ENCODE measurements at regions not wholly inside any gene's neighbourhood (a gene's known extent, or its start where the extent isn't known, plus 50 kb on each side); places are given as distances from the start of the nearest gene placed in this dataset.

GRCh38 chr4:38490753-38491446, 173.1 kb upstream of the KLF3 start (continued):
- TF ChIP-seq, protein P1, sequence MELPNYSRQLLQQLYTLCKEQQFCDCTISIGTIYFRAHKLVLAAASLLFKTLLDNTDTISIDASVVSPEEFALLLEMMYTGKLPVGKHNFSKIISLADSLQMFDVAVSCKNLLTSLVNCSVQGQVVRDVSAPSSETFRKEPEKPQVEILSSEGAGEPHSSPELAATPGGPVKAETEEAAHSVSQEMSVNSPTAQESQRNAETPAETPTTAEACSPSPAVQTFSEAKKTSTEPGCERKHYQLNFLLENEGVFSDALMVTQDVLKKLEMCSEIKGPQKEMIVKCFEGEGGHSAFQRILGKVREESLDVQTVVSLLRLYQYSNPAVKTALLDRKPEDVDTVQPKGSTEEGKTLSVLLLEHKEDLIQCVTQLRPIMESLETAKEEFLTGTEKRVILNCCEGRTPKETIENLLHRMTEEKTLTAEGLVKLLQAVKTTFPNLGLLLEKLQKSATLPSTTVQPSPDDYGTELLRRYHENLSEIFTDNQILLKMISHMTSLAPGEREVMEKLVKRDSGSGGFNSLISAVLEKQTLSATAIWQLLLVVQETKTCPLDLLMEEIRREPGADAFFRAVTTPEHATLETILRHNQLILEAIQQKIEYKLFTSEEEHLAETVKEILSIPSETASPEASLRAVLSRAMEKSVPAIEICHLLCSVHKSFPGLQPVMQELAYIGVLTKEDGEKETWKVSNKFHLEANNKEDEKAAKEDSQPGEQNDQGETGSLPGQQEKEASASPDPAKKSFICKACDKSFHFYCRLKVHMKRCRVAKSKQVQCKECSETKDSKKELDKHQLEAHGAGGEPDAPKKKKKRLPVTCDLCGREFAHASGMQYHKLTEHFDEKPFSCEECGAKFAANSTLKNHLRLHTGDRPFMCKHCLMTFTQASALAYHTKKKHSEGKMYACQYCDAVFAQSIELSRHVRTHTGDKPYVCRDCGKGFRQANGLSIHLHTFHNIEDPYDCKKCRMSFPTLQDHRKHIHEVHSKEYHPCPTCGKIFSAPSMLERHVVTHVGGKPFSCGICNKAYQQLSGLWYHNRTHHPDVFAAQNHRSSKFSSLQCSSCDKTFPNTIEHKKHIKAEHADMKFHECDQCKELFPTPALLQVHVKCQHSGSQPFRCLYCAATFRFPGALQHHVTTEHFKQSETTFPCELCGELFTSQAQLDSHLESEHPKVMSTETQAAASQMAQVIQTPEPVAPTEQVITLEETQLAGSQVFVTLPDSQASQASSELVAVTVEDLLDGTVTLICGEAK (IDR thresholded peaks at IDR 0.05) = no peak
- TF ChIP-seq, protein P1 (CRISPR knock-in tag; IDR thresholded peaks at IDR 0.05) = peak; percentile 47; the same call in 1 of the 2 replicates
- TF ChIP-seq NCOA5 (CRISPR knock-in tag; IDR thresholded peaks at IDR 0.05) (no peak), ZNF263 (CRISPR knock-in tag; IDR thresholded peaks at IDR 0.05) (no peak), FOXK2 (IDR thresholded peaks at IDR 0.05) (no peak), USF2 (IDR thresholded peaks at IDR 0.05; ENCODE audit: low read depth, low read length) (no peak), USF2 (CRISPR knock-in tag; IDR thresholded peaks at IDR 0.05; ENCODE audit: borderline replicate concordance) (no peak), ARNT2 (CRISPR knock-in tag; IDR thresholded peaks at IDR 0.05; ENCODE audit: low read depth) (peak; percentile 53; the same call in 1 of the 2 replicates), NBN (conservative IDR thresholded peaks at IDR 0.05) (no peak), ZNF362 (CRISPR knock-in tag; IDR thresholded peaks at IDR 0.05; ENCODE audit: borderline replicate concordance) (peak; percentile 82; the same call in 1 of the 2 replicates), IKZF4 (CRISPR knock-in tag; IDR thresholded peaks at IDR 0.05; ENCODE audit: borderline replicate concordance, low read depth, not compliant biosample characterization) (no peak), ATM (IDR thresholded peaks at IDR 0.05; ENCODE audit: borderline replicate concordance) (no peak), ZNF282 (IDR thresholded peaks at IDR 0.05; ENCODE audit: partially characterized antibody) (no peak), KLF16 (CRISPR knock-in tag; IDR thresholded peaks at IDR 0.05) (peak in 1 of 2 experiments; percentile 71; a peak in 2 of 4 replicates), RXRA (CRISPR knock-in tag; IDR thresholded peaks at IDR 0.05) (peak; percentile 85; the same call in 1 of the 2 replicates), PLRG1 (conservative IDR thresholded peaks at IDR 0.05) (no peak), ZFY (CRISPR knock-in tag; IDR thresholded peaks at IDR 0.05) (peak; percentile 33; the same call in 1 of the 2 replicates), MXD4 (CRISPR knock-in tag; IDR thresholded peaks at IDR 0.05) (no peak; the same call in 1 of the 2 replicates)
- TF ChIP-seq, protein P2, sequence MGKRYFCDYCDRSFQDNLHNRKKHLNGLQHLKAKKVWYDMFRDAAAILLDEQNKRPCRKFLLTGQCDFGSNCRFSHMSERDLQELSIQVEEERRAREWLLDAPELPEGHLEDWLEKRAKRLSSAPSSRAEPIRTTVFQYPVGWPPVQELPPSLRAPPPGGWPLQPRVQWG (CRISPR knock-in tag; IDR thresholded peaks at IDR 0.05; ENCODE audit: borderline replicate concordance, low read depth) = no peak
